GM12873 (cell line): ENCODE measurements at regions not wholly inside any gene's neighbourhood (a gene's known extent, or its start where the extent isn't known, plus 50 kb on each side); places are given as distances from the start of the nearest gene placed in this dataset.

Source experiments
- TF ChIP-seq, protein P1 (sequence below): IDR thresholded peaks from 2 replicates; pipeline ENCODE4 v1.5.1; 2012; ENCODE audit warnings: low read depth, mild to moderate bottlenecking, moderate library complexity, low read length, control low read depth; ENCODE audit not compliant: insufficient read depth; ENCODE audit errors: missing control alignments

- TF ChIP-seq, protein P1, sequence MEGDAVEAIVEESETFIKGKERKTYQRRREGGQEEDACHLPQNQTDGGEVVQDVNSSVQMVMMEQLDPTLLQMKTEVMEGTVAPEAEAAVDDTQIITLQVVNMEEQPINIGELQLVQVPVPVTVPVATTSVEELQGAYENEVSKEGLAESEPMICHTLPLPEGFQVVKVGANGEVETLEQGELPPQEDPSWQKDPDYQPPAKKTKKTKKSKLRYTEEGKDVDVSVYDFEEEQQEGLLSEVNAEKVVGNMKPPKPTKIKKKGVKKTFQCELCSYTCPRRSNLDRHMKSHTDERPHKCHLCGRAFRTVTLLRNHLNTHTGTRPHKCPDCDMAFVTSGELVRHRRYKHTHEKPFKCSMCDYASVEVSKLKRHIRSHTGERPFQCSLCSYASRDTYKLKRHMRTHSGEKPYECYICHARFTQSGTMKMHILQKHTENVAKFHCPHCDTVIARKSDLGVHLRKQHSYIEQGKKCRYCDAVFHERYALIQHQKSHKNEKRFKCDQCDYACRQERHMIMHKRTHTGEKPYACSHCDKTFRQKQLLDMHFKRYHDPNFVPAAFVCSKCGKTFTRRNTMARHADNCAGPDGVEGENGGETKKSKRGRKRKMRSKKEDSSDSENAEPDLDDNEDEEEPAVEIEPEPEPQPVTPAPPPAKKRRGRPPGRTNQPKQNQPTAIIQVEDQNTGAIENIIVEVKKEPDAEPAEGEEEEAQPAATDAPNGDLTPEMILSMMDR: no peak
Observed at GRCh38 chr1:82264802-82265201, 464.1 kb downstream of the ADGRL2 start.

GRCh38 chr1:82263396-82263795 lies 462.7 kb downstream of the ADGRL2 start:
- TF ChIP-seq, protein P1: no peak

DNA sequence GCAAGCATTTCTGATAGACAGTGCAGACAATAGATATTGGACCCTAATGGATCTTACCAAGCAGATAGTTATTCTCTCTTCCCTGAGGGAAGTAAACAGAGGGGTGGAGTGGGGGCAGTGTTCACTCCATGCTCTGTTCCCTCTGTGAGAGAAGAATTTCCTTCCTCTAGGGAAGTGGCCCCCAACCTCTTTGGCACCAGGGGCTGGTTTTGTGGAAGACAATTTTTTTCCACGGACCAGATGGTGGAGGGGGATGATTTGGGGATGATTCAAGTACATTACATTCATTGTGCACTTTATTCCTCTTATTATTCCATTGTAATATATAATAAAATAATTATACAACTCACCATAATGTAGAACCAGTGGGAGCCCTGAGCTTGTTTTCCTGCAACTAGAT lies 459.9 kb downstream of the ADGRL2 start:
- TF ChIP-seq, protein P1: no peak

DNA sequence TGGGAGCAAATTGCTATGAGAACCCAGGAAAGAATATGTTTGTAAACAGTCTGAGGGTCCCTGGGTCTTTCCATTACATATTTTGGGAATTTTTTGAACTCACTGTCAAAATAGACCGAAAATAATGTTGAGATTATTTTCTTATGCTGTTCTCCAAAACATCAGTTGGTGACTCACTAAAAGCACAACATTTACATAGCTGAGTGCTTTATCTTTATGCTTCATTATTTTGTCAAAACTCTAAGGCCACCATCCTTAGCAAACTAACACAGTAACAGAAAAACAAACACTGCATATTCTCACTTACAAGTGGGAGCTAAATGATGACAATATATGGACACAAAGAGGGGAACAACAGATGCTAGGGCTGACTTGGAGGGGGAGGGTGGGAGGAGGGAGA lies 459.3 kb downstream of the ADGRL2 start:
- TF ChIP-seq, protein P1: no peak

- TF ChIP-seq, protein P1: no peak
Observed at GRCh38 chr1:82258887-82259286, 458.2 kb downstream of the ADGRL2 start.

DNA sequence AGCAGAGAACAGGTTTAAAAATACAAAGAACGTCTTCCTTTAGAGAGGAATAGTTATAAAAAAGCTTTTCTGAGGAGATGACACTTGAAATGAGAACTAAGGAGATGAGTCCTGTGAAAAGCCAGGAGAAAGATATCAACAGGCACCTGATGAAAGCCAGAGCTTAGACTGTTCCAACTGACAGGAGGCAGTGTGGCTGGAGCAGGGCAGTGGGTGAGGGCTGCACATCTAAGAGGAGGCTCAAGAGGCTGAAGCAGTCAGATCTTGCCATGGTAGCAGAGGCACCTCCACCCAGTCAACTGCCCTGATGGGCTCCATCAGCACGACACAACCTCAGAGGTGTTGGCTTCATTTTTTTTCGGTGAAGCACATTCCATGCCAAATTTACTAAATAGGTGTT lies 445.3 kb downstream of the ADGRL2 start:
- TF ChIP-seq, protein P1: no peak

- TF ChIP-seq, protein P1: no peak
Observed at GRCh38 chr1:82245345-82246014, 444.7 kb downstream of the ADGRL2 start.
